HG03571 (cell line): ENCODE measurements at regions not wholly inside any gene's neighbourhood (a gene's known extent, or its start where the extent isn't known, plus 50 kb on each side); places are given as distances from the start of the nearest gene placed in this dataset.
A peak's percentile ranks its signal among the peaks of the same experiment; 100 is the strongest.

Experiments
- ATAC-seq: cut with Tn5 transposase; IDR thresholded peaks from one replicate; pipeline ENCODE4 v1.9.1; 2021; ENCODE audit not compliant: unreplicated experiment

DNA sequence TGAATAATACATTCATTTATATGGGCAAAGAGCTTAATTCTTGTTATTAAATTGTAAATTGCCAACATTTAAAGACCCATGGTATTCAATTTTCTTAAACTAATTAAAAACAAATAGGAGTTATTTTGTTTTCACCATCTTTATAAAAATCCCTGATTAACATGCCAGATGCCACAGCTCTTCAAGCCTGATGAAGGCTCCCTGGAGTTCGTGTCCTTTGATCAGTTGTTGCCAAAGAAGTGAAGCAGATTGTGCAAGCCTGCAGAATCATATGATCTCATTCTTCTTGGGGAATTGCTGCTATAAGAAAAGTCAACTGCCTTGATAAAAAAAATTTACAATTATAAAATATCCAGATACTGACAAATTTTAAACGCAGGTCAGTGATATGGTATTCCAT, 288.3 kb upstream of the PPFIA2 start:
- no peak for ATAC-seq

DNA sequence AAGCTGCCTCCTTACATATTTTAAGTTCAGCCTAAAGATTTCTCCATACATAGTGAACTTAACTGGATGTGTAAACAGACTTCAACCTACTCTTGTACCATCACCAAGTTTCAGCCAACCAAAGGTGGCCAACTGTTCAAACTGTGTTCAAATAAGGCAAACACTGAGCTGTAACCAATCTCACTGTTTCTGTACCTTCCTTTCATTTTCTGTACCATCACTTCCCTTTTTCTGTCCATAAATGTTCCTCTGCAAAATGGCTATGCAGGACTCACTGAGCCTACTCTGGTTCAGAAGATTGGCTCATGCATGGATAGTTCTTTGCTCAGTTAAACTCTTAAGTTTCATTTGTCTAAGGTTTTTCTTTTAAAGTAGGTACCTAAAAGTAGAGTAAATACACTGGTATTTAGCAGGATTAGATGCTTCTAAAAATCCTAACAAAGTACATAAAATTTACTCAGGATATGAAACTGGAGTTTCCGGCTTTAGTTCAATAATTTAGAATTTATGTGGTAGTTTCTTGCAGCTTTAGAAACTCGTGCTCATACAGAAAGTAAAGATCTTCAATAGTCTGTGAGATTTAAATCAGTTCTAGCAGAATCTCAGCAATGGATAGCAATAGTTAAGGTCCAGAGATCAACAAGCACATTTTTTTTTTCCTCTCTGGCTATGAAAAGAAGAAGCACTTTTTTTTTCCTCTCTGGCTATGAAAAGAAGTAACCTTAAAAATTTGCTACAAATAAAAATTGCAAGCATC, 282.0 kb upstream of the PPFIA2 start:
- ATAC-seq = peak; percentile 88

DNA sequence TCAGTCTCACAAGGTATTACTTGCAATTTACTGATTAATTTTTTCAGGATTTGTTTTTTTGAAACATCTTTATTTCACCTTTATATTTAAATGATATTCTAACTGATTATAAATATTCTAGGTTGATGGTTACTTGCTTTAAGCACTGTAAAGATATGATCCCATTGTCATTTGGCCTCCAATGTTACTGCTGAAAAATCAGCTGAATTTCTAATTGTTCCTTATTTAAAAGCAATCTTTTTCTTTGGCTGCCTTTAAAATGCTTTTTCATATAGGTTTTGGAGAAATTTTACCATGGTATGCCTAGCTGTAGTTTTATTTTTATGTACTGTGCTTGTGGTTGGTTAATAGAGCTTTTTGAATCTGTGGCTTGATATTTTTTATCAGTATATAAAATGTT, 275.6 kb upstream of the PPFIA2 start:
- ATAC-seq = no peak

DNA sequence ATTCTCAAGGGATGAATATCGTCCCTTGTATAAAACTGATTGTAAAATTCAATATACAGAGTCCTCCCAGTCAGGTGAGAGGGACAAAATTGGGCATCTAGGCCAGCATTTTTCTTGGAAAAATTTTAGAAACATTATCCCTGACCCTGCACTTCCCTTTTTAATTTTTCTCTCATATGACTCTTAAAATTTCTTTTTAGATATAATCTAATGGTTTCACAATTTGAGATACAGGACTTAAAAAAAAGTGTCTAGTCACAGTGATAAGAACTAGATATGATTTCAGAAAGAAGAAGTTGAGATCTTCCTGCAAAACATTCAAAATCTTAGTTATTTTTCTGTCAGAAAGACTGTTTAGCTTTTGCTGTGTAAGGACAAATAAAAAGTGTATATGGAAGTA, 270.8 kb upstream of the PPFIA2 start:
- ATAC-seq = no peak

DNA sequence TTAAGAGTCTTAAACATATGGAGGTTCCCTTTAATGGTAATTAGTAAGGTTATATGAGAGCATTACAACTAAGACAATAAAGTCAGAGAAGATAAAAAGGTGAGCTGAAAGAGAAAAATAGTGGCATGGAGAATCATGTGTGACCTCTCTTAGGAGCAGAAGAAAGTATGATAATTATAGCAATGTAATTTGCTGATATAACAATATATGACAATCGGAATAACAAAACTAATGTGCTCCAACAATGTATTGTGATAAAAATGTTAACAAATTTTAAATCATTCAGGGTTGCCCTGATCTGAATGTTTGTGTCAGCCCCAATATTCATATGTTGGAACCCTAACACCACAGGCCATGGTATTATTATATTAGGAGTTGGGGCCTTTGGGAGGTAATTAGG, 269.6 kb upstream of the PPFIA2 start:
- no peak for ATAC-seq

DNA sequence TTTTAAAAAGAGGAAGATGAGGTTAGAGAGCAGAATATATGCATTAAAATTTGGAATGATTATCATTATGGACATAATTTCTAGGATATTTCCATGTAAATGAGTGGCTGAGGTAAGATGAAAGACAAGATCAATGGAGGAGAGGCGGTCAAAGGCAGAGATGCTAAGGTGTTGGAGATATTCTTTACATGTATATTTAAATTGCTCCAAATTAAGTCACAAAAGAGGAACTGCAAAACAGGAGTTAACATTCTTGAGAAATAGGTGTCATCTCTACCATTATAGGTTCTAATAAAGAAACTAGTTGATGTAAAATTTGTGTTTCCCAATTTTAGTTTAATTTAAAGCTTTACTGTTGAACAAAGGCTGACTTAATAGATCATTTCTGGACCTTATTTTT, 268.5 kb upstream of the PPFIA2 start:
- no peak for ATAC-seq

DNA sequence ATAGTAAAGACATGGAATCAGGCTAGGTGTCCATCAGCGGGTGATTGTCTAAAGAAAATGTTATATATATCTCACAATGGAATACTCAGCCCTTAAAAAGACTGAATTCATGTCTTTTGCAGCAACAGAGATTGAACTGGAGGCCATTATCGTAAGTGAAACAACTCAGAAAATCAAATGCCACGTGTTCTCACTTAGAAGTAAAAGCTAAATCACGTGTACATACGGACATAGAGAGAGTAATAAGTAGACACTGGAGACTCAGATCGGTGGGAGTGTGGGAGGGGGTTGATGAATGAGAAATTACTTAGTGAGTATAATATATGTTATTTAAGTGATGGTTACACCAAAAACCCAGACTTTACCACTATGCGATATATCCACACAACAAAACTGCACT, 266.3 kb upstream of the PPFIA2 start:
- ATAC-seq = no peak

DNA sequence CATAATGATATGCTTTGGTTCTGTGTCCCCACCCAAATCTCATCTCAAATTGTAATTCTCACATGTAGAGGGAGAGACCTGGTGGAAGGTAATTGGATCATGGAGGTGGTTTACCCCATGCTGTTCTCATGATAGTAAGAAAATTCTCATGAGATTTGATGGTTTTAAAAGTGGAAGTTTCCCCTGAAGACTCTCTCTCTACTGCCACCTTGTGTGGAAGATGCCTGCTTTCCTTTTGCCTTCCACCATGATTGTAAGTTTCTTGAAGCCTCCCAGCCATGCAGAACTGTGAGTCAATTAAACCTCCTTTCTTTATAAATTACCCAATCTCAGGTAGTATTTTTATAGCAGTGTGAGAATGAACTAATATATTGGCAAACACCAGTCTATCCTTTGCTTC, 260.4 kb upstream of the PPFIA2 start:
- ATAC-seq = no peak

DNA sequence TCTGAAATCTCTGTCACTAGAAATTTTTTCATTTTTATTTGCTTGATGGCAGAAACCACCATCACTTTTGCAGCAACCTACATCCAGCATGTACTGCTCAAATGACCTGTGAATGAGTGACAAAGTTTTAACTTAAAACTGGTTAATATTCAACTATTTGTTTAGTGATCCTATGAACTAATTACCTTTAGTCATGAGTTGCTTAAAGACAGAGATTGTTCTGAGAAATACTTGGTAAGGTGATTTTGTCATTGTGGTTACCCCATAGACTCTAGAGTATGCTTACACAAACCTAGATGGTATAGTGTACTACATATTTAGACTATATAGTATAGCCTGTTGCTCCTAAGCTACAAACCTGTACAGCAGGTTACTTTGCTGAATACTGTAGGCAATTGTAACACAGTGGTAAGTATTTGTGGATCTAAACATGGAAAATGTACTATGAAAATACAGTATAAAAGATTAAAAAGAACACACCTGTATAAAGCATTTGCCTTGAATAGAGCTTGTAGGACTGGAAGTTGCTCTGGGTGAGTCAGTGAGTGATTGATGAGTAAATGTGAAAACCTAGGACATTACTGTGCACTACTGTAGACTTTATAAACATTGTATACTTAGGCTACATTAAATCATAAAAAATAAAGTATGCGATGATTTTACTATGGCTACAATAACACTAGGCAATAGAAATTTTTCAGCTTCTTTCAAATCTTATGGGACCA, 256.6 kb upstream of the PPFIA2 start:
- peak; percentile 96 for ATAC-seq

DNA sequence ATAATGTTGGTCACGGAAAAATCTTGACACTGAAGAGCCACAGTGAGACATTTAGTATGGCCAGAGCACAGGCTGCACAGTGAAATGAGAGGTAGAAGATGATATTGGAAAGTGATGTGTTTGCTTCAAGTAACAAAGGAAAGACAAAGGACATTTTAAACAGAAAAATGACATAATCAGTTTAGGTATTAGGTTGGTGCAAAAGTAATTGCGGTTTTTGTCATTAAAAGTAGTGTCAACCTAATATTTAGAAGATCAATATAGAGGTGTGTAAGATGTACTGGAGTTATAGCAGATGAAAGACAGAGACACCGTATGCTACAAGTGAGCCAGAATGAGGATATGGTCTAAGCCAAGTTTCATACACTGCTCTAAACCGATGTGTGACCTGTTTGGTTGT, 253.0 kb upstream of the PPFIA2 start:
- ATAC-seq = no peak

DNA sequence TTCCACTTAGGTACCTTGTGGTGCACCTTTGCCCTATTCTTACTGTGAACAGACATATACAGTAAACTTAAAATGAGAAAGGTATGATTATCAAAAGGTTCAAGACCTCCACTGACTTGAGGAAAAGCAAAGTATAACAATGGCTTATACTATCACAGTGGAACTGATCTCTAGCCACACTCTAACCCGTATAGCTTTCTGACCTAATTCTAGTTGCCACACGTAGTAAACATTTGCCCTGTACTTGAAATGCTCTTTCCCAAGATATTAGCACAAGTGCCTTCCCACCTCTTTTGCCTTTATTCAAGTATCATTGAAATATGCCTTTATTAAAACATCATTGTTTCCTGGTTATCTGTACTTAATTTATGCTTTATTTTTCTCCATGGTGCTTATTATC, 250.4 kb upstream of the PPFIA2 start:
- no peak for ATAC-seq

DNA sequence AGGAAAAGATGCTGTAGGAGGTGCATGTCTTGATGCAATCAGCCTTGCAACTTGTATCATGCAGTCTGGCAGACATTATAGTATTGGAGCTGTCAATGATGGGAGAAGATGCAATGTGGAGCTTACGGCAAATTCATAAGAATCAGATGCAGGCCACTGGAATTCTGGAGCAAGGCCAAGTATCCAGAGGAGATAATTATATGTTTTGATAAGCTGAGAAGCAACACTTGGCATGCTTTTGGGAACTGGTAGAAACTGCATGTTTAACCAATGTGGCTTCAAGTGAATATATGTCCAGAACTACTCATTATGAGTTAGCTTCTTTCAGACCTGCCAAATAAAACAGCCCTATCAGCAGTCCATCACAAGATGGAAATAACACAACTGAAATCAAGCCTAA, 249.1 kb upstream of the PPFIA2 start:
- no peak for ATAC-seq

DNA sequence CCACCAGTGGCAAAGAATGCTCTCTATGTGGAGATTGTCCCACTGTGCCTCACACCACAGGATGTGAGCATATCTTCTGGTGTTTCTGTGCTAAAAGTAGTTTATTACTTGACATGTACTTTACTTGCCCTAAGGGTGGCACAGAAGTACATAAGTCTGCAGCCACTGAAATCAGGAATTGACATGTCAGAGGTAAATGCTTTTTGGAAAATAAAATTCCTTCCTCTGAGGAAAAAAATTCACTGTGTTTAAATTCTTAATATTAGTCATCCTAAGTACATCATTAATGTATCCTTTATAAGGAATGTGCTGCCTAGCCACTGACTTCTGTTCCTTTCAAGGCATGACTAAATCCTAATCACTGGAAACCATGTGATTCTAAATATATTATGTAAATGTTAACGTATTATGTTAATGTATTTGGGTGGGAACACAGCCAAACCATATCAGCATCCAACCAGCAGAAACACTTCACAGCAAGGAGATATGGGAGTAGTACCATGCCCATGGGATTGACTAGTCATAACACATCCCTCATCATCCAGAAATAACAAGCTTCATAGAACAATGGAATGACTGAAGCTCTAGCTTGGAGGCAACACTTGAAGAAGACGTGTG, 239.7 kb upstream of the PPFIA2 start:
- no peak for ATAC-seq

DNA sequence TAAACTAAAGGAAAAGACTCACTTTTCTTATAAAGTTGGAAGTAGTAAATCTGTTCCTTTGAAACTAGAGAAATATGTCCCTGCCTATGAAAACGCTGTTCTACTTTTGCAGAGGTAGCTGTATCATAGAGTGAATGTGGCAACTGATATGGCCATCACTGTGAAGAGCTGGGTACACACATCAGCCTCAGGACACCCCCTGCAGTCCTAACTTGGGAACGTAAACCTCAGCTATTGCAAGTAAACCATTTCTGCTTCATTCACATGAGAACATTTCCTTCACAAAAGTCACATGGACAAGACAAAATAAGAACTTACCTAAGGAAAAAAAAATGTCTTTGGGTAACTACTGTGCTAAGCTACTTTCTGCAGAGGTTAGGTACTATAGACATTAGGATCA, 233.3 kb upstream of the PPFIA2 start:
- ATAC-seq = no peak

DNA sequence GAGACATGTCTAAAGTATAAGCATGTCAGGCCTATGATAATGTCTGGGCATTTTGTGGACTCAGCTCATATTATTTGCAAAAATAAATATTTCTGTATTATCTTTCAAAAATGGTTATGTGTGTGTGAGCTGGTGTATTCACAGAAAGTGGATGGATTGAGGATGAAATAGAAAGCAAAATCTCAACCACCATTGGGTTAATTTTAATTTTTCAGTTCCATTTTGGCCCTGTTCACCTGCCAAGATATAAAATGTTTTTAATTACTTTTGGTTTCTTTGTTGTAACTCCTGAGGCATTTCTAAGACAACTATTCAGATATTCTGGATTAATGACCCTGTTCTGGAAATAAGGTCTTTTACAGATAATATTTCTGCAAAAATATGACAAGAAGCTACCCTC, 232.7 kb upstream of the PPFIA2 start:
- ATAC-seq = no peak

DNA sequence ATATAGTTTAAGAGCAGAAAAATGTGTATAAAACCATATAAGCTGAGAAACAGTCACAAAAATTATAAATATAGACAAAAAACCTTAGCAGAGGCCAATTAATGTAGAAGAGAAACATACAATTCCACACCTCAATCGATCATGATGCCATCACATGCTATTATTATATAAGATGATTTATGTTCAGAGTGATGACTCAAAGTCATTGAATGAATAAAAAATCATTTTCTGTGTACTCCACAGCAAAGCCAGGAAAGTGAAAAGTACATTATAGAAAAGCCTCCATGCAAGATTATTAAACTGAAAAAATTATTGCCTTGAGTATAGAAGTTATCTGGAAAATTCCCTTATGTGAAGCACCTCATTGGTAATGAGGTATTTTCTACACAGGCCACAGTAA, 229.2 kb upstream of the PPFIA2 start:
- no peak for ATAC-seq

DNA sequence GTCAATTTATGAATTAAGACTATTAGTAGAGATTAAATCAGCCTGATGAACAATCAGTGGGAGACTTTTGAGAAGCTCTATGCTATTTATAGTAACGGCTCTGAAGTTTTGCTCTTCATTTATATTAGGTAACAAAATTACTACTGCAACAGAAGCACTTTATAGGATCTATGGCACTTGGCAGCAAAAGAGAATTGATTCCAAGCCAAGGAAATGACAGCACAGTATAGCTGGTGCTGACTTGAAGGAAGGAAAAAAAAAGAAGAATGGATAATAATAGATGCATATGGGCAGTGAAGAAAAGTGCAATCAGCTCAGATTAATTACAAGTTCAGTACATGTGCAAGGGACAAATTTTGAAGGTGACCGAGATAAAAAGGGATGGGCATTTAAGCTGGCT, 228.2 kb upstream of the PPFIA2 start:
- ATAC-seq = no peak

DNA sequence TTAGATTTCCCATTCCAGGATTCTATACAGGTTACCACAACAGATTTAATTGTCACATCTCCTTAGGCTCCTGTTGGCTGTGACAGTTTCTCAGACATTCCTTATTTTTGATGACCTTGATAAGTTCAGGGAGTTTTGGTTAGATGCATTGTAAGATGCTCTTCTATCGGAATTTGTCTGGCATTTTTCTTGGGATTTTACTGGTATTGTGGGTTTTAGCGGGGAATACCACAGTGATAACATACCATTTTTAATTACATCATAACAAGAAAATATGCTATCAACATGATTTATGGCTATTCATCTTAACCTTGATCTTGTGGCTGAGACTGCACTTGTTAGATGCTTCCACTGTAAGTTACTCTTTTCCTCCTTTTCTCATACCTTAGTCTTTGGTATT, 217.5 kb upstream of the PPFIA2 start:
- no peak for ATAC-seq

DNA sequence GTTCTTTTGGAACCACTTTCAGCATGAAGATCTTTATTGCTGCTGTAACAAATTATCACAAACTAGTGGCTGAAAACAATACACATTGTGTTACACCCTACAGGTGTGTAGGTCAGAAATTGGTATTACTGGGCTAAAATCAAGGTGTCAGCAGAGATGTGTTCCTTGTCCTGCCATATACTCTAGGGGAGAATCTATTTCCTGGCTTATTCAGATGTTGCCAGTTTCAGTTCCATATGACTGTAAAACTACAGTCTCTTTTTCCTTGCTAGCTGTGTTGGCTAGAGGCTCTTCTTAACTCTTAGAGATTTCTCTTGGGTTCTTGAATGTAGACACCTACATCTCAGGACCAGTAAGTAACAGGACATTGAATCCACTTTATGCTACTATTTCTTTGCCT, 215.6 kb upstream of the PPFIA2 start:
- no peak for ATAC-seq

DNA sequence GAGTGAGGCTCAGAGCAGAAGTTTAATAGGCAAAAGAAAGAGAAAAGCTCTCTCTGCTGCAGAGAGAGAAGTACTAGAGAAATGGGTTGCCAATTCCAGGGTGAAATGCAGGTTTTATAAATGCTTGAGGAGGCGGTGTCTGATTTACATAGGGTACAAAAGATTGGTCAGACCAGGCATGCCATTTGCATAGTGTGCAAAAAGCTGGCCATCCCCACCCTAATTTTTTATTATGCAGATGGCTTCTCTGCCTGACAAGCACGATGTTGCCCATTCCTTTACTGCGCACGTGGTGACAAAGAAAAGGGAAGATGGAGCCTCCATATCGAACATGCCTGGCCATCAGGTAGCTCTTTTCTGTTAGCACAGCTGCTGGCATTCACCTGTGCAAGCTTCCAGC, 209.3 kb upstream of the PPFIA2 start:
- no peak for ATAC-seq

DNA sequence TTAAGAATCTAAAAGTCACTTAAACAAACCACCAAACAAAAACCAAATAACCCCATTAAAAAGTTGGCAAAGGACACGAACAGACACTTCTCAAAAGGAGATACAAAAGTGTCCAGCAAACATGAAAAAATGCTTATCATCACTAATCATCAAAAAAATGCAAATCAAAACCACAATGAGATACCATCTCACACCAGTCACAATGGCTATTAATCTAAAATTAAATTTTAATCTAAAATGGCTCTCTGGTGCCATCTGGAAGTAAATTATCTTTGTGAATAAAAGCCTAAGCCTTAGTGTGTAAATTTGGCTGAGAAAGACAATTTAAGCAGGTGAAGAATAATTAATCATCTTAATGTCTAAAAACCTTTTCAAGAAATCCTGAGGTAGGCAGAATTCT, 204.5 kb upstream of the PPFIA2 start:
- ATAC-seq = no peak

DNA sequence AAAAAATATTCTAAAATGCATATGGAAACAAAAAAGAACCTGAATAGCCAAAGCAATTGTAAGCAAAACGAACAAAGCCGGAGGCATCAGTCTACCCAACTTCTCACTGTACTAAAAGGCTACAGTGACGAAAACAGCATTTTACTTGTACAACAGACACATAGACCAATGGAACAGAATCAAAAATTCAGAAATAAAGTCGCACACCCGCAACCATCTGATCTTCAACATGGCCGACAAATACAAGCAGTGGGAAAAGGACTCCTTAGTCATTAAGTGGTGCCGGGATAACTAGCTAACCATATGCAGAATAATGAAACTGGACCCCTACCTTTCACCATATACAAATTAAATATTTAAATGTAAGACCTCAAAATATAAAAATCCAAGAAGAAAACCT, 203.9 kb upstream of the PPFIA2 start:
- ATAC-seq = no peak
